Kidney epithelial cell (primary cell): ENCODE measurements at regions not wholly inside any gene's neighbourhood (a gene's known extent, or its start where the extent isn't known, plus 50 kb on each side); places are given as distances from the start of the nearest gene placed in this dataset.

Experiments used
- DNase-seq: peaks from one replicate; pipeline ENCODE4 v3.0.0-alpha.2; 2010; ENCODE audit warnings: low read depth
- H3K27me3 ChIP-seq: 2 replicates; pipeline ENCODE4 v1.6.0; 2011; ENCODE audit warnings: low read length; ENCODE audit not compliant: control insufficient read depth, insufficient read depth
- H3K36me3 ChIP-seq: 2 replicates; pipeline ENCODE4 v1.5.1; 2011; ENCODE audit warnings: low read length; ENCODE audit not compliant: control insufficient read depth, insufficient read depth
- H3K4me3 ChIP-seq: 2 replicates; pipeline ENCODE4 v1.5.1; 2011; ENCODE audit warnings: low read depth, mild to moderate bottlenecking, control low read depth, low read length
- TF ChIP-seq, protein P1 (sequence below): IDR thresholded peaks from 2 replicates; pipeline ENCODE4 v1.5.1; 2011; ENCODE audit warnings: mild to moderate bottlenecking, moderate library complexity, low read length, control low read depth, inconsistent platforms; ENCODE audit not compliant: insufficient read depth, poor library complexity, severe bottlenecking

DNA sequence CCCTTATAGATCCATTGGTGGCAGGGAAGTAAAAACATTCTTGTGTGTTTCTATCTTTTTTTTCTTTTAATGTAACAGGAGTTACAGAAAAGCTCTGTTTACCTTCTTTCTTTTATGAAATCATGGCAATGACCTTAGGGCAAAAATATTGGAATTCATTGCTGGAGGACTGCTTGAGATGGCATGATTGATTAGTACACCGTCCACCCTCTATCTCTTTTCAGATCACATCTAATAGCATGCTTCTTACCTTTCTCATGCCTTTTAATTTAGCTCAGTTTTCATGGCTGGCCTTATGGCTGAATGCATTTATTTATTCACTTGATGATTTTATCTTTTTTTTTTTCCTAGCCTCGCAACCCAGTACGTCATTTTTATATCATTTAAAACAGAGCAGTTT lies 177.6 kb upstream of the CDH20 start:
- TF ChIP-seq, protein P1, sequence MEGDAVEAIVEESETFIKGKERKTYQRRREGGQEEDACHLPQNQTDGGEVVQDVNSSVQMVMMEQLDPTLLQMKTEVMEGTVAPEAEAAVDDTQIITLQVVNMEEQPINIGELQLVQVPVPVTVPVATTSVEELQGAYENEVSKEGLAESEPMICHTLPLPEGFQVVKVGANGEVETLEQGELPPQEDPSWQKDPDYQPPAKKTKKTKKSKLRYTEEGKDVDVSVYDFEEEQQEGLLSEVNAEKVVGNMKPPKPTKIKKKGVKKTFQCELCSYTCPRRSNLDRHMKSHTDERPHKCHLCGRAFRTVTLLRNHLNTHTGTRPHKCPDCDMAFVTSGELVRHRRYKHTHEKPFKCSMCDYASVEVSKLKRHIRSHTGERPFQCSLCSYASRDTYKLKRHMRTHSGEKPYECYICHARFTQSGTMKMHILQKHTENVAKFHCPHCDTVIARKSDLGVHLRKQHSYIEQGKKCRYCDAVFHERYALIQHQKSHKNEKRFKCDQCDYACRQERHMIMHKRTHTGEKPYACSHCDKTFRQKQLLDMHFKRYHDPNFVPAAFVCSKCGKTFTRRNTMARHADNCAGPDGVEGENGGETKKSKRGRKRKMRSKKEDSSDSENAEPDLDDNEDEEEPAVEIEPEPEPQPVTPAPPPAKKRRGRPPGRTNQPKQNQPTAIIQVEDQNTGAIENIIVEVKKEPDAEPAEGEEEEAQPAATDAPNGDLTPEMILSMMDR: no peak
- H3K27me3 ChIP-seq: no peaks in the 10 kb centered on the region
- no peak overlapping the region for H3K4me3 ChIP-seq
- H3K36me3 ChIP-seq: no peaks in the 10 kb centered on the region
- DNase-seq: no peak

DNA sequence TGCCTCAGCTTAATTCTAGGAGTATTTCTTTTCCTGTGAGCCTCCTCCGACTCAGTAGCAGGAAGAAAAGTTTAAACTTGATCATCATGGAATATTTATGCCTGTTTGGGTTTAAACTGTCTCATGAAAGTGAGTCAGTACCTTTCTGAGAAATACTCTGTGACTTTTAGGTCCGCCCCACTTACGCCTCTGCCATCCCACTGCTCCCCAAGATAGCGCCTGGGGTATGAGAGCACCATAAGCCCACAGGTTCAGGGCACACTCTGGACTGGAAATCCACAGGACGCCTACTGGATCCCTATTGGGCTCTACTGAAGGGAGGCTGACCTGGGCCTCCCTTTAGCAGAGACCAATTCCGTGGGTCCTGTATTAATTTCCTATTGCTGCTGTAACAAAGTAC lies 175.8 kb upstream of the CDH20 start:
- Histone ChIP-seq H3K27me3 (no peaks in the 10 kb centered on the region), H3K36me3 (no peaks in the 10 kb centered on the region), H3K4me3 (no peak overlapping the region)
- no peak for DNase-seq
- TF ChIP-seq, protein P1: no peak

DNA sequence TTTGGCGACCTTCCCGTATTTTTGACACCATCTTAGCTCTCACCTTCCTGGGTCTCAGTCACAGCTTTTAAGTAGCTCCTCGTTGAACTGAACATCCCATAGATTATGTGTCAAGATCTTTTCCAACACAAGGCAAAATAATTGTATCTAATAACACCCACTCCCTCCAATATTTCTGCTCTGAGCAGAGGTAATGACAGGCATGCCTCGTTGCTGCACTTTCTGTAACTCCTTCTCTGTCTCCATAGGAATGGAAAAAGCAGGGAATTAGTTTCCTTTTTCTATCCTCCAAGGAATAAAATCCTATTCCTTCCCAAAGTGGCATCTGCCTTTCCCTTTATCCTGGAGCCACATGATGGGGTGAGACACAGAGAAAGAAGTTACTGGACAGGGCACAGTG lies 174.0 kb upstream of the CDH20 start:
- Histone ChIP-seq H3K4me3 (no peak overlapping the region), H3K36me3 (no peaks in the 10 kb centered on the region), H3K27me3 (no peaks in the 10 kb centered on the region)
- TF ChIP-seq, protein P1: no peak
- DNase-seq: no peak

DNA sequence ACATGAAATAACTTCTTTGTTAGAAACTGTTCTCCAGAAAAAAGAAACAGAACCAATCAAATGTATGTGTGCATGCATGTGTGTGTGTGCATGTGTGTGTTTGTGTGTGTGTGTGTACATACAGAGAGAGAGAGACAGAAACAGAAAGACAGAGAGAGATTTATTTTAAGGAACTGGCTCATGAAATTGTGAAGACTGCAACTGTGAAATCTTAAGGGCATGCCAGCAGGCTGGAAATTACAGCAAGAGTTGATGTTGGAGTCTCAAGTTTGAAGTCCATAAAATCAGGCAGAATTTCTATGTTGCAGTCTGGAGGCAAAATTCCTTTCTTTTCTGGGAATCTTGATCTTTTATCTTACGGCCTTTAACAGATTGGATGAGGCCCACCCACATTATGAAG lies 168.9 kb upstream of the CDH20 start:
- TF ChIP-seq, protein P1: no peak
- Histone ChIP-seq H3K27me3 (no peaks in the 10 kb centered on the region), H3K36me3 (no peaks in the 10 kb centered on the region), H3K4me3 (no peak overlapping the region)
- DNase-seq: no peak

DNA sequence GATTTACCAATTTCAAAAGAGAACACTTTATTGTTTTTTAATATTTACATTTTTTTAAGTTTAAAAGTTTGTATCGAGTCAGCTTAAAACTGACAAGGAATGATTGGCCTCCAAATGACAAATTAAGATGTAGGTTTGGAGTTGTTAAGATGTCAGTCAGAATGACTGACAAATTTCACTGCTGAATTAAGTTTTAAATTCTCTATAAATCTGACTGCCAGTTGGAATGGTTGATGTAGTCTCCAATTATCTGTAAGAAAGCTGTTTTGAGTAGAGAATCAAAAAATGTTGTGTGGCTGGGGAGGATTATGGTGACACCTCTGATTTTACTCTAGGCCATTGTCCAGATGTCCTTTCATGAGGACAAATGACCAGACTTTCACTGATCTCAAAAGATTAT lies 165.3 kb upstream of the CDH20 start:
- TF ChIP-seq, protein P1: no peak
- H3K4me3 ChIP-seq: no peak overlapping the region
- no peak for DNase-seq
- H3K27me3 ChIP-seq: no peaks in the 10 kb centered on the region
- H3K36me3 ChIP-seq: no peaks in the 10 kb centered on the region

DNA sequence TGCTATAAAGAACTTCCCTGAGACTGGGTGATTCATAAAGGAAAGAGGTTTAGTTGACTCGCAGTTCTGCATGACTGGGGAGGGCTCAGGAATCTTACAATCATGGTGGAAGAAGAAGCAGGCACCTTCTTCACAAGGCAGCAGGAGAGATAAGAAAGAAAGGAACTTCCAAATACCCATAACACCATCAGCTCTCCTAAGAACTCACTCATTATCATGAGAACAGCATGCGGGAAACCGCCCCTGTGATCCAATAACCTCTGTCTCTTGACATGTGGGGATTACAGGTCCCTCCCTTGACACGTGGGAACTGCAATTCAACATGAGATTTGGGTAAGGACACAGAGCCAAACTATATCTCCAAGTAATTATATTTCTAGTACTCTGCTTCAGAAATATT lies 163.8 kb upstream of the CDH20 start:
- Histone ChIP-seq H3K36me3 (no peaks in the 10 kb centered on the region), H3K27me3 (no peaks in the 10 kb centered on the region), H3K4me3 (no peak overlapping the region)
- DNase-seq: no peak
- TF ChIP-seq, protein P1: no peak
